WTC11 (cell line): ENCODE measurements at regions not wholly inside any gene's neighbourhood (a gene's known extent, or its start where the extent isn't known, plus 50 kb on each side); places are given as distances from the start of the nearest gene placed in this dataset.

Experiments used
- ATAC-seq: fragments of 200-7000 bp; cut with Tn5 transposase; 2 replicates; pipeline ENCODE4 v1.10.0; 2021; ENCODE audit warnings: mild to moderate bottlenecking, moderate library complexity
- CTCF ChIA-PET: fragments of 300-600 bp; sonication (Branson Sonifier 250); formaldehyde crosslinking; loops from one replicate; lab custom pipeline; 2021; ENCODE audit warnings: antibody characterized with exemption; lab: Charles Lee
- POLR2A ChIA-PET: fragments of 350-600 bp; sonication (Branson Sonifier 250); formaldehyde crosslinking; loops from one replicate; lab custom pipeline; 2021; ENCODE audit warnings: antibody characterized with exemption; lab: Charles Lee
- DNase-seq: peaks from one replicate; pipeline ENCODE4 v3.0.0; 2021; ENCODE audit warnings: low spot score
- H3K27ac Mint-ChIP-seq: 2 replicates; pipeline ENCODE4 v1.8.0; 2021; ENCODE audit warnings: mixed read lengths
- H3K27me3 Mint-ChIP-seq: 2 replicates; pipeline ENCODE4 v1.8.0; 2021; ENCODE audit warnings: low read depth, mild to moderate bottlenecking, moderate library complexity, mixed read lengths
- H3K36me3 Mint-ChIP-seq: 2 replicates; pipeline ENCODE4 v1.8.0; 2021; ENCODE audit warnings: mixed read lengths
- H3K4me1 Mint-ChIP-seq: 2 replicates; pipeline ENCODE4 v1.8.0; 2022; ENCODE audit warnings: mixed read lengths
- H3K4me3 Mint-ChIP-seq: 2 replicates; pipeline ENCODE4 v1.8.0; 2021; ENCODE audit warnings: mild to moderate bottlenecking, moderate library complexity, mixed read lengths
- H3K9me3 Mint-ChIP-seq: 2 replicates; pipeline ENCODE4 v1.8.0; 2021; ENCODE audit warnings: mixed read lengths
- AR ChIP-seq: fragments of 250-450 bp; sonication (Bioruptor Pico); IDR thresholded peaks from 2 replicates; pipeline ENCODE4 v1.9.0; 2021; ENCODE audit warnings: mild to moderate bottlenecking
- ATF6 ChIP-seq: sonication (generic); formaldehyde crosslinking; IDR thresholded peaks from 2 replicates; pipeline ENCODE4 v1.8.1; 2023; ENCODE audit warnings: mild to moderate bottlenecking, missing genetic modification reagents
- CBFB ChIP-seq: sonication (generic); formaldehyde crosslinking; IDR thresholded peaks from 2 replicates; pipeline ENCODE4 v1.8.1; 2022; ENCODE audit warnings: mild to moderate bottlenecking, low read depth, missing genetic modification reagents
- CREM ChIP-seq: sonication (generic); formaldehyde crosslinking; IDR thresholded peaks from 2 replicates; pipeline ENCODE4 v1.8.1; 2022; ENCODE audit warnings: mild to moderate bottlenecking, missing genetic modification reagents, moderate library complexity
- EMX1 ChIP-seq: fragments of 250-450 bp; sonication (Bioruptor Pico); IDR thresholded peaks from 2 replicates; pipeline ENCODE4 v1.8.0; 2021; ENCODE audit warnings: mild to moderate bottlenecking
- ERG ChIP-seq: fragments of 250-450 bp; sonication (Bioruptor Pico); IDR thresholded peaks from 2 replicates; pipeline ENCODE4 v1.8.0; 2021; ENCODE audit warnings: mild to moderate bottlenecking
- ETV6 ChIP-seq: sonication (generic); formaldehyde crosslinking; IDR thresholded peaks from 2 replicates; pipeline ENCODE4 v1.8.1; 2022; ENCODE audit warnings: mild to moderate bottlenecking, missing genetic modification reagents
- GTF2I ChIP-seq: fragments of 250-450 bp; sonication (Bioruptor Pico); conservative IDR thresholded peaks from 2 replicates; pipeline ENCODE4 v1.4.0; 2021; ENCODE audit warnings: mild to moderate bottlenecking
- JAZF1 ChIP-seq: fragments of 250-450 bp; sonication (Bioruptor Pico); IDR thresholded peaks from 2 replicates; pipeline ENCODE4 v1.9.0; 2021; ENCODE audit warnings: moderate library complexity, mild to moderate bottlenecking, inconsistent platforms
- JUN ChIP-seq: sonication (generic); formaldehyde crosslinking; IDR thresholded peaks from 2 replicates; pipeline ENCODE4 v1.8.0; 2023; ENCODE audit warnings: mild to moderate bottlenecking, missing genetic modification reagents
- NFE2L1 ChIP-seq: sonication (generic); formaldehyde crosslinking; IDR thresholded peaks from 2 replicates; pipeline ENCODE4 v1.8.1; 2023; ENCODE audit warnings: missing genetic modification reagents
- NFYB ChIP-seq: sonication (generic); formaldehyde crosslinking; conservative IDR thresholded peaks from 2 replicates; pipeline ENCODE4 v1.8.0; 2022; ENCODE audit warnings: low read depth, missing genetic modification reagents
- NR1H2 ChIP-seq: sonication (generic); formaldehyde crosslinking; IDR thresholded peaks from 2 replicates; pipeline ENCODE4 v1.9.0; 2021; ENCODE audit warnings: mild to moderate bottlenecking, moderate library complexity, missing genetic modification reagents
- PRDM15 ChIP-seq: sonication (generic); formaldehyde crosslinking; IDR thresholded peaks from 2 replicates; pipeline ENCODE4 v1.8.0; 2022; ENCODE audit warnings: missing genetic modification reagents
- RORB ChIP-seq: fragments of 250-450 bp; sonication (Bioruptor Pico); IDR thresholded peaks from 2 replicates; pipeline ENCODE4 v1.9.0; 2021; ENCODE audit warnings: mild to moderate bottlenecking
- TEAD4 ChIP-seq: sonication (generic); formaldehyde crosslinking; IDR thresholded peaks from 2 replicates; pipeline ENCODE4 v1.8.0; 2022; ENCODE audit warnings: mild to moderate bottlenecking, missing genetic modification reagents
- USF1 ChIP-seq: sonication (generic); formaldehyde crosslinking; IDR thresholded peaks from 2 replicates; pipeline ENCODE4 v1.8.0; 2022; ENCODE audit warnings: mild to moderate bottlenecking, missing genetic modification reagents
- ZBTB43 ChIP-seq: sonication (generic); formaldehyde crosslinking; IDR thresholded peaks from 2 replicates; pipeline ENCODE4 v1.8.1; 2023; ENCODE audit warnings: mild to moderate bottlenecking, missing genetic modification reagents
- ZNF219 ChIP-seq: sonication (generic); formaldehyde crosslinking; IDR thresholded peaks from 2 replicates; pipeline ENCODE4 v1.8.0; 2023; ENCODE audit warnings: missing genetic modification reagents, mild to moderate bottlenecking, borderline replicate concordance
- ZNF317 ChIP-seq: sonication (generic); formaldehyde crosslinking; IDR thresholded peaks from 2 replicates; pipeline ENCODE4 v1.8.1; 2023; ENCODE audit warnings: low read depth, mild to moderate bottlenecking, moderate library complexity, missing genetic modification reagents, borderline replicate concordance
- ZNF396 ChIP-seq: fragments of 250-450 bp; sonication (Bioruptor Pico); IDR thresholded peaks from 2 replicates; pipeline ENCODE4 v1.8.0; 2021; ENCODE audit warnings: mild to moderate bottlenecking, moderate library complexity, borderline replicate concordance

- Mint-ChIP-seq H3K9me3 (no peaks in the 10 kb centered on the region), H3K27me3 (no peaks in the 10 kb centered on the region; the same call in 1 of the 2 replicates), H3K4me1 (peaks cover 24% of the 10 kb centered on the region), H3K36me3 (no peaks in the 10 kb centered on the region), H3K27ac (no peak overlapping the region), H3K4me3 (no peak overlapping the region)
- TF ChIP-seq ETV6 (CRISPR knock-in tag) = no peak
- TF ChIP-seq NFE2L1 = no peak
- no peak for TF ChIP-seq PRDM15 (CRISPR knock-in tag)
- TF ChIP-seq TEAD4 (CRISPR knock-in tag) = no peak
- TF ChIP-seq ZNF396 (CRISPR knock-in tag) = no peak
- TF ChIP-seq CREM (CRISPR knock-in tag) = no peak
- TF ChIP-seq JAZF1 (CRISPR knock-in tag) = no peak
- no peak for TF ChIP-seq NR1H2 (CRISPR knock-in tag)
- TF ChIP-seq ZBTB43 (CRISPR knock-in tag) = no peak
- TF ChIP-seq RORB (CRISPR knock-in tag) = no peak
- TF ChIP-seq AR = no peak
- TF ChIP-seq ZNF219 (CRISPR knock-in tag) = no peak
- no peak for TF ChIP-seq ZNF317
- TF ChIP-seq GTF2I (CRISPR knock-in tag) = no peak
- no peak for TF ChIP-seq ERG (CRISPR knock-in tag)
- ATAC-seq (no peak), DNase-seq (no peak)
- ChIA-PET CTCF (interaction anchor here (1.3 kb wide), 1 partner anchor 164 kb away, joined by 7 read pairs; no protein-coding TSS in a partner anchor), POLR2A (no interaction called here)
Observed at GRCh38 chr5:126335886-126336285, 87.3 kb upstream of the GRAMD2B start.

GRCh38 chr5:126338635-126339034, 84.6 kb upstream of the GRAMD2B start:
- Mint-ChIP-seq H3K4me3 (no peak overlapping the region), H3K4me1 (peaks cover 24% of the 10 kb centered on the region), H3K27me3 (no peaks in the 10 kb centered on the region; the same call in 1 of the 2 replicates), H3K36me3 (no peaks in the 10 kb centered on the region), H3K9me3 (no peaks in the 10 kb centered on the region), H3K27ac (no peak overlapping the region)
- CTCF ChIA-PET = interaction anchor here (1.0 to 1.7 kb wide), 7 partner anchors 9 to 262 kb away, joined by 3 to 5 read pairs (median 4); partner anchors contain the start of gene PHAX
- ATAC-seq = no peak
- POLR2A ChIA-PET = no interaction called here
- no peak for DNase-seq
- TF ChIP-seq CBFB = no peak
- no peak for TF ChIP-seq JUN (CRISPR knock-in tag)
- TF ChIP-seq ATF6 (CRISPR knock-in tag) = no peak
- TF ChIP-seq USF1 (CRISPR knock-in tag) = no peak
- no peak for TF ChIP-seq EMX1 (CRISPR knock-in tag)
- TF ChIP-seq NFYB (CRISPR knock-in tag) = no peak
